ENCODE measurements at regions not wholly inside any gene's neighbourhood (a gene's known extent, or its start where the extent isn't known, plus 50 kb on each side); places are given as distances from the start of the nearest gene placed in this dataset.
A peak's percentile ranks its signal among the peaks of the same experiment; 100 is the strongest.
"Not testable (repeated sequence)": the region's sequence is repeated elsewhere in the genome, so short reads cannot be mapped to it uniquely, and the experiment has no call there.

GRCh38 chr6:90375681-90376439, 79.2 kb upstream of the BACH2 start:
- DNase-seq (ENCODE audit: low read depth in 2 of 3, low spot score in 2 of 3): peak in 1 of 3 donors; percentile 63

GRCh38 chr6:90374201-90374600, 77.6 kb upstream of the BACH2 start:
- DNase-seq (ENCODE audit: low read depth in 2 of 3, low spot score in 2 of 3): no peak

DNA sequence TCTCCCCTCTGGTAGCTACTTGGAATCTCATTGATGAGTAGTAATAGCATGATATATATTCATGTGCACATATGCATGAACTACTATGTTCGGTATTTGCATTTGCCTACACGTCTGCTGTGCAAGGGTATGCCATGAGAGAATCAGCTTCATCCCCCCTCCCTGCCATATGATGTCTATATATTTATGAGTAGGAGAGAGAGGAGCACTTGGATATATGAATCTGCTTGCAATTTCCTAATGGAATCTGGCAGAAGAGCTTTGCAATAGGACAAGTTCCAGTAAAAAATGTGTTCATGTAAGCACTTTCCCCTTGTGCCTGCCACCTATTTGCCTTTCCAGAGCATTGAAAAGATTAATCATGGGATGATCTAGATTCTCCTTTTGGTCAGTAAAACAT, 76.2 kb upstream of the BACH2 start:
- DNase-seq (ENCODE audit: low read depth in 2 of 3, low spot score in 2 of 3): no peak

GRCh38 chr6:90372450-90372849, 75.8 kb upstream of the BACH2 start:
- no peak for DNase-seq (ENCODE audit: low read depth in 2 of 3, low spot score in 2 of 3)

DNA sequence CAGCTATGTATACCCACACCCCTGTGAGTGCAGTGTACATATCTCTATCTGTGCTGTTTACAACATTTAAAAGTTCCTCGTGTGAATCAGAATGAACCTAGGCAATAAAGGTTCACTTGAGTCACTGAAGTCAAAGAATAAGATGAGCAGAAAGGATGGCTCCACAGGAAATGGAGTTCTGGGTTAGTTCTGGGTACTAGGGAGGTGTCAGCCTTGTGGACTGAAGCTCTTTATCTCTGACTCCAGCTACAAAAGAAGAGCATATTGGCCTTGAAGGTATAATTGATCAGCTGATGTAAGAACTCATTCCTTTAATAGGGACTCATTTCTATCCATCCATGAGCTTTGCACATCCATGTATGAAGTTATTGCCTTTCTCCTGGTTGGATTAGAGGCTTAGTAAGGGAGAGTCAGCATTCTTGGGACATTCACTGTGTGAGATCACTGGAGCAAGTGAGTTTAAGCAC, 73.9 kb upstream of the BACH2 start:
- DNase-seq (ENCODE audit: low read depth in 2 of 3, low spot score in 2 of 3): no peak

DNA sequence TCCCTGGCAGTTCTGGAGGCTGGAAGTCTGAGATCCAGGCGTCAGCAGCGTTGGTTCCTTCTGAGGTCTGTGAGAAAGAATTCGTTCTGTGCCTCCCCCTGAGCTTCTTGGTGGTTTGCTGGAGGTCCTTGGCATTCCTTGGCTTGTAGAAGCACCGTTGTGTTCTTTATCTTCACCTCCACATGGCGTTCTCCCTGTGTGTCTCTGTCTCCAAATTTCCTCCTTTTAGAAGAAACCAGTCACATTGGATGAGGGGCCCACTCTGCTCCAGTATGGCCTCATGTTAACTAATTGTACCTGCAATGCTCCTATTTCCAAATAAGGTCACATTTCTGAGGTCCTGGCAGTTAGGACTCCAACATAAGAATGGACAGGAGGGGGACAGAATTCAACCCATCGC, 73.0 kb upstream of the BACH2 start:
- DNase-seq (ENCODE audit: low read depth in 2 of 3, low spot score in 2 of 3): no peak

- peak in 1 of 3 donors; percentile 5 for DNase-seq (ENCODE audit: low read depth in 2 of 3, low spot score in 2 of 3)
These were observed 72.4 kb upstream of the BACH2 start for GRCh38 chr6:90369024-90369519.

- no peak for DNase-seq (ENCODE audit: low read depth in 2 of 3, low spot score in 2 of 3)
These were observed 72.0 kb upstream of the BACH2 start for GRCh38 chr6:90368601-90369000.

DNA sequence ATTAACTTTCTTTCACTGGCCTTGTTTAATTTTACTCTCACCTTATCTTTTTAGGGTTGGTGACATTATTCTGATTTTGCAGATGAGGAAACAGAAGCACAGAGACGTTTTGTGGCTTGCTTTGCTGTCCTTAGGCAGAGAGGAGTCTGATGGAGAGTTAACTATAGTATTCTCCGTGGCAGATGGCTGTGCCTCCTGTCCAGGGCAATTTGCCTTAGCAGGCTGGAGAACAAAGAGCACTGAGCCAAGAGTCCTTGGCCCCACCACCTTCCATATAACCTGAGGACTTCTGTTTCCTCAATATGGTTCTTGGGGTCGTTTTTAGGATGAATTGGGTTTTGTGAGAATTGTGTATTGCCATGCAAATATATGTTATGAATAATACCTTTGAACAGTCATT, 71.4 kb upstream of the BACH2 start:
- DNase-seq (ENCODE audit: low read depth in 2 of 3, low spot score in 2 of 3): no peak

- no peak for DNase-seq (ENCODE audit: low read depth in 2 of 3, low spot score in 2 of 3)
These were observed 69.0 kb upstream of the BACH2 start for GRCh38 chr6:90365565-90366219.

GRCh38 chr6:90365002-90365401, 68.4 kb upstream of the BACH2 start:
- DNase-seq (ENCODE audit: low read depth in 2 of 3, low spot score in 2 of 3): no peak

GRCh38 chr6:90364286-90364685, 67.6 kb upstream of the BACH2 start:
- DNase-seq (ENCODE audit: low read depth in 2 of 3, low spot score in 2 of 3): no peak

- no peak for DNase-seq (ENCODE audit: low read depth in 2 of 3, low spot score in 2 of 3)
These were observed 65.7 kb upstream of the BACH2 start for GRCh38 chr6:90362318-90362717.

DNA sequence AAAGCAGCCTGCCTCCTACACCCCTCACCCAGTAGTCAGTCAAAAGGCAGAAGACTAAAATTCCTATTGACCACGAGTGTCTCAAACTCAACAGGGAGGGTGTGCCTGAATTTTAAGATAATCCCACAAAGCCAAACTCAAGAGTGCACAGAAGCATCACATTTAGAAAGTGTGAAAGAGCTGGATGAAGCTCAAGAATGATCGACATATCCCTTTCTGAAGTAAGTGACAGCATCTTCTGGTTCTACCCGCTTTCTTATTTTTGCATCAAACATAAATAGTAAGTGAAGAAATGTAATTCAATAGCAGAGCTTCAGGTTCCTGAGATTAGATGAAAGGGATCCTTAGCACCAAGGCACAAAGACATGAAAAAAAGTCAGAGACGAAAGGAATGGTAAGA, 64.5 kb upstream of the BACH2 start:
- no peak for DNase-seq (ENCODE audit: low read depth in 2 of 3, low spot score in 2 of 3)

- DNase-seq (ENCODE audit: low read depth in 2 of 3, low spot score in 2 of 3): not testable (repeated sequence)
These were observed 61.6 kb upstream of the BACH2 start for GRCh38 chr6:90358036-90358770.

DNA sequence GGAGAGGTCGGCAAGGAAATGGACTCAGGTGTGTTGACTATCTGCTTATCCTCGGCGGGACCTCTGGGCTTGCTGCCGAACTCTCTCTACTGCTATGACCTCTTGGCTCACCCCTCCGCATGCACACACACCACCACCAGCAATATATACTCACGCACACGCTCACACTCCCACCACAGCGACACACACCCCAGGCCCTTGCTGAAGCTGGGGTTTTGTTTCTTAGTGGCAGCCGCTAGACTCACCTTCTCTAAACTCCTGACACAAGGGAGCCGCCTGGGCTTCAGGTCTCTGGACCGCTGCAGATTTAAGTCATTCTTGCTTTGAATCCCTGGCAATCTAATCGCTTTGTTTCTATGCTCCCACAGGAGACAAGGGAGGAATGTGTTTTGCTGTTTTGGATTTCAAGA, 59.4 kb upstream of the BACH2 start:
- no peak for DNase-seq (ENCODE audit: low read depth in 2 of 3, low spot score in 2 of 3)

- no peak for DNase-seq (ENCODE audit: low read depth in 2 of 3, low spot score in 2 of 3)
These were observed 58.3 kb upstream of the BACH2 start for GRCh38 chr6:90354961-90355360.

GRCh38 chr6:90351696-90352095, 55.1 kb upstream of the BACH2 start:
- DNase-seq (ENCODE audit: low read depth in 2 of 3, low spot score in 2 of 3): peak in 2 of 3 donors; percentile 9 to 36

DNA sequence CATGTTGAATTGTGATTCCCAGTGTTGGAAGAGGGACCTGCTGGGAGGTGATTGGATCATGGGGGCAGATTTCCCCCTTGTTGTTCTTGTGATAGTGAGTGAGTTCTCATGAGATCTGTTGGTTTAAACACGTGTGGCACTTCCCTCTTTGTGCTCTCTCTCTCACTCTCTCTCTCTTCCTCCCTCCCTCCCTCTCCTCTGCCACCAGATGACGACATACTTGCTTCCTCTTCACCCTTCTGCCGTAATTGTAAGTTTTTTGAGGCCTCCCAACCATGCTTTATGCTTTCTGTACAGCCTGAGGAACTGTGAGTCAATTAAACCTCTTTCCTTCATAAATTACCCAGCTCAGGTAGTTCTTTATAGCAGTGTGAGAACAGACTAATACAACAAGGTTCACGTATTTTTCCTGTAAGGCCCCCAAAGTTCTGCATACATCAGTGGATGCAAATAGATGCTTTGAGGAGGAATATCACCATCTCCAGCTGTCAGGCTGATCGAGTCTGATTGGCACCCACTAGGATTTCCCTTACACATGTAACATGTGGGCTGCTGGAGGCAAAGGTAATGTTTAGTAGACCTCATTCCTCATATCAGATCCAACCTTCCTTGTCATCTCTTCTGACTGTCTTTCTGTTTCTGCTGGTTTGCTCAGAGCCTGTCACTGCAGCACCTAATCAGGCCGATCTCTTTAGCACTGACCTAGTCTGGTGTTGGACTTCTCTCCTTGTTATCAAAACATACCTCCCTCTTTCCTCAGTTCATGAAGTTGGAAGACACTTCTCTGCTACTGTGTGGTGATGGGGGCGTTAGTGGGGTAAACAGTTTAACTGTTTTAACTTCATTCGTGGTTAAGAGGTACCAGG, 54.3 kb upstream of the BACH2 start:
- DNase-seq (ENCODE audit: low read depth in 2 of 3, low spot score in 2 of 3): peak; percentile 26 to 94 (median 83)

GRCh38 chr6:90347411-90347851, 50.8 kb upstream of the BACH2 start:
- no peak for DNase-seq (ENCODE audit: low read depth in 2 of 3, low spot score in 2 of 3)
